CD4-positive, alpha-beta T cell treated with Interleukin-6 at 100 ng/mL for 8 hours (primary cell): ENCODE measurements at regions not wholly inside any gene's neighbourhood (a gene's known extent, or its start where the extent isn't known, plus 50 kb on each side); places are given as distances from the start of the nearest gene placed in this dataset.
"Not testable (repeated sequence)": the region's sequence is repeated elsewhere in the genome, so short reads cannot be mapped to it uniquely, and the experiment has no call there.

ENCODE experiments used
- DNase-seq: peaks from one replicate; pipeline ENCODE4 v3.0.0-alpha.2; 2020; ENCODE audit warnings: mixed read lengths, low spot score

- no peak for DNase-seq
These were observed 338.7 kb upstream of the TNRC6C start for GRCh38 chr17:77619851-77620250.

GRCh38 chr17:77620282-77620681, 338.2 kb upstream of the TNRC6C start:
- no peak for DNase-seq

DNA sequence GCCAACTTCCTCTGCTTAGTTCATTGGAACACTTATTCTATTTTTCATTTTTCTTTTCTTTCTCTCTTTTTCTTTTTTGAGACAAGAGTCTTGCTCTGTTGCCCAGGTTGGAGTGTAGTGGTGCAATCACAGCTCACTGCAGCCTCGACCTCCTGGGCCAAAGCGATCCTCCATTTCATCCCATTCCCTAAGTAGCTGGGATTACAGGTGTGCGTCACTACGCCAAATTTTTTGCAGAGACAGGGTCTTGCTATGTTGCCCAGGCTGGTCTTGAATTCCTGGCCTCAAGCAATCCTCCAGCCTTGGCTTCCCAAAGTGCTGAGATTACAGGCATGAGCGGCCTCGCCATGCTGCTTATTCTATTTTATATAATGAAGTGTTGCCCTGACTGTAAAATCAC, 336.4 kb upstream of the TNRC6C start:
- DNase-seq: not testable (repeated sequence)

DNA sequence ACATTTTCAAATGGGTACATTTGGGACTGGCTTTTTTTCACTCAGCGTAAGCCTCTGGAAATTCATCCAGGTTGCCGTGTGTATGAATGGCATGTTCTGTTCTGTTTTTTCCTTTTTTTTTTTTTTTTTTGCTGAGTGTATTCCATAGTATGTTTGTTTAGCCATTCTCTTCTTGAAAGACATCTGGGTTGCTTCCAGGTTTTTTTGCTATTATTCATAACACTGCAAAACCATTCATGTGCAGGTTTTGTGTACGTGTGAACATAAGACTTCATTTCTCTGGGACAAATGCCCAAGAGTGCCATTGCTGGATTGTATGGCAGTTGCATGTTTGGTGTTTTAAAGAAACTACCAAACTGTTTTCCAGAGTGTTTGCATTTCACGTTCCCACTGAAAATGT, 335.9 kb upstream of the TNRC6C start:
- DNase-seq: no peak

GRCh38 chr17:77623321-77623720, 335.2 kb upstream of the TNRC6C start:
- DNase-seq: not testable (repeated sequence)

- DNase-seq: no peak
These were observed 330.5 kb upstream of the TNRC6C start for GRCh38 chr17:77628035-77628434.

DNA sequence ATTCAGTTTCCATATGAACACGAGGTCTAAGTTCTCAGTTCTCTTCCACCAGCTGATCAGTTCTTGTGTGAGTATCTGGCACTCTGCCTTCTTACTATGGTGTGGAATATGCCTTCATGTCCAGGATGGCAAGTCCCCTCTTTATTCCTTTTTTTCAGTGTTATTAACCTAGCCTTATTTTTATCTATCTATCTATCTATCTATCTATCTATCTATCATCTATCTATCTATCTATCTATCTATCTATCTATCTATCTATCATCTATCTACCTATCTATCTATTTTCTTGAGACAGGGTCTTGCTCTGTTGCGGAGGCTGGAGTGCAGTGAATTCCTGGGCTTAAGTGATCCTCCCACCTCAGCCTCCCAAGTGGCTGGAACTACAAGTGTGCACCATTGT, 329.2 kb upstream of the TNRC6C start:
- DNase-seq: not testable (repeated sequence)

DNA sequence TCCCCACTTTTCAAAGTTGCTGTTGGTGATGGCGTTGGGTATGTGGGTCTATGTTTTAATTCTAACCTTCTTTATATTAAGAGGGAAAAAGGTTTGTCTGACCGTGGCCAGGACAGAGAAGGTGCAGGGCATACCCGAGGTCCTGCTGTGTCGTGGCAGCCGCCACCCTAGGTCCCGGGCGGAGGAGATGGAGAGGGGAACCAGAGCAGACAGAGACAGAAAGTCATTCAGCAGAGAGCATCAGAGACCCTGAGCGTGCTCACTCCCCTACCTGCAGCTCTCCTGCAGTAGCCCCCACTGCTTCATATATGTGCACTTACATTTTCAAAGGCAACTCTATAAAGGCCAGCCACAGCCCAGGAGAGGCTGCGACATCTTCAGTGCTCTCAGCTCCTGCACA, 327.2 kb upstream of the TNRC6C start:
- DNase-seq: no peak

GRCh38 chr17:77632619-77633018, 325.9 kb upstream of the TNRC6C start:
- DNase-seq: no peak

DNA sequence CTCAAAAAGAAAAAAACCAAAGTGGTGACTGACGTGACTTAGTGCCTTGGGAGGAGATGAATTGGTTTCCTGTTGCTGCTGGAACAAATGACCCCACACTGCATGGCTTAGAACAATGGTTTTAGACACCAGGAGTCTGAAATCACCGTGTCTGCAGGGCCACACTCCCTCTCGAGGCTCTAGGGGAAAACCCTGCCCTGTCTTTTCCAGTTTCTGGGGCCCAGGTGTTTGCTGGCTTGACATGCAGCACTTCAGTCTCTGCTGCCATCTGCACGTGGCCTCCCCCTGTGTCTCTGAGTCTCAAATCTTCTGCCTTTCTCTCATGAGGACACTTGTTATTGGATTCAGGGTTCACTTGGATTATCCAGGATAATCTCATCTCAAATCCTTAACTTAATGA, 323.8 kb upstream of the TNRC6C start:
- no peak for DNase-seq

- DNase-seq: no peak
These were observed 323.3 kb upstream of the TNRC6C start for GRCh38 chr17:77635176-77635575.

DNA sequence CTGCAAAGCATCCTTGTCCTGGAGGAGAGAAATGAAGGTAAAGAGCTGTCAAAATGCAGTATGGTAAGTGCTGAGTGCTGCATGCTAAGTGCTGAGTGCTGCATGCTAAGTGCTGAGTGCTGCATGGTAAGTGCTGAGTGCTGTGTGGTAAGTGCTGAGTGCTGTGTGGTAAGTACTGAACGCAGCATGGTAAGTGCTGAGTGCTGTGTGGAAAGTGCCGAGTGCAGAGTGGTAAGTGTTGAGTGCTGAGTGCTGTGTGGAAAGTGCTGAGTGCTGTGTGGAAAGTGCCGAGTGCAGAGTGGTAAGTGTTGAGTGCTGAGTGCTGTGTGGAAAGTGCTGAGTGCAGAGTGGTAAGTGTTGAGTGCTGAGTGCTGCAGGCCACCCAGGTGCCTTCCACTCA, 322.7 kb upstream of the TNRC6C start:
- not testable (repeated sequence) for DNase-seq

DNA sequence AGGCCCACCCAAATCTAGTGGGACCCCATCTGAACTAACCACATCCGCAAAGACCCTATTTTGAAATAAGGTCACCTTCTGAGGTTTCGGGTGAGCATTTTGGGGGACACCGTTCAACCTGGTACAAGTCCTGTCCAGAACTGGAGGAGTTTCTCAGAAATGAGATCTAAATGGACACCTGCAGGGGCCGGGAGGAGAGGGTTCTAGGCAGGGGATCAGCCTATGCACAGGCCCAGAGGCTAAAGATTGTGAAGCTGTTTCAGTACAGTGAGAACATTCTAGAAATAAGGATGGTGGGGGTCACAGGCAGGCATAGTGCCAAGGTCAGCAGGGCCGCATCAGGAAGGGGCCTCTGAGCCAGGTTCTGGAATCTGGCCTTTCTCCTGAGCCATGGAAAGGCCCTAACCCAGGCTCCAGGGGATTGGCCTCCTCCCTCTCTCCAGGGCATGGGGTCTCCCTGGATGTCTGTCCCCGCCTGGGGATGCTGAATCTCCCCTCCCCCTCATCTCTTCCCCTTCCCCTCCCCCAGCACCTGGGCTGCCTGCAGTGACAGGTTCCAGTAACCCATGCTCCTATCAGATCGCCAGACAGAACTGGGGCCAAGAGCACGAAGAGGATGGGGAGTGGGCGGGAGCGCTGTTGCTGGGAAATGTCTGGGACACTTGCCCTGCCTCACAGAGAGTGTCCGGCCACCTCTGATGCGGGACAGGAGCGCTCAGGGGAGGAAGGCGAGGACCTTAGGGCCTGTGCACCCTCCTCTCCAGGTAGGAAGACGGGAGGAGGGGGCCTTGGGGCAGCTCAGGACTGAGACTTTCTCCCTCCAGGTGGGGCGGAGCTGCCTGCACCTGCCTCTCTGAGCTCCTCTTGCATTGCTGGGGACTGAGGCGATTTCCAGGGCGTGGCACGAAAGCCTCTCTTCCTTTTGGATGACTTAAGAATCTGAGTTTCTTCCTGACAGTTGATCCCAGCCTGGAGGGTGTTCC, 321.4 kb upstream of the TNRC6C start:
- DNase-seq: no peak

GRCh38 chr17:77637818-77638575, 320.5 kb upstream of the TNRC6C start:
- DNase-seq: no peak

DNA sequence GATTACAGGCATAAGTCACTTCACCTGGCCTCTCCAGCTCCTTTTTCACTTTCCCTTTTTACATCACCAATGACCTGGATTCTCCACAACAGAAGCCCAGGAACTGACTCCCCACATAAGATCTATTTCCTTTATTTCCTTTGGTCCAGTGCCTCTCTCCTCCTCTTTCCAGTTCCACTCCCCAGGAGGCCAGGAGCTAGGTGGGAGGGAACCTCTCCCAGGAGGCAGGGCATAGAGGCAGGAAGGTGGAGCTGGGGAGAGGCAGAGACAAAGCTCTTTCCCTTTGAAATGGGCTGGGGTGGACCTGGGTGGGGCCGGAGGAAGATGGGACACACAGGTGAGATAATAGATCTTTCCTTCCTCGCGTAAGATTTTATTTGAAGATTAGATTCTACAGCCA, 318.3 kb upstream of the TNRC6C start:
- no peak for DNase-seq

GRCh38 chr17:77640916-77641605, 317.4 kb upstream of the TNRC6C start:
- no peak for DNase-seq

GRCh38 chr17:77641718-77642117, 316.8 kb upstream of the TNRC6C start:
- DNase-seq: no peak

- no peak for DNase-seq
These were observed 314.1 kb upstream of the TNRC6C start for GRCh38 chr17:77644181-77645071.

- DNase-seq: peak; percentile 44
These were observed 313.1 kb upstream of the TNRC6C start for GRCh38 chr17:77645072-77646045.

DNA sequence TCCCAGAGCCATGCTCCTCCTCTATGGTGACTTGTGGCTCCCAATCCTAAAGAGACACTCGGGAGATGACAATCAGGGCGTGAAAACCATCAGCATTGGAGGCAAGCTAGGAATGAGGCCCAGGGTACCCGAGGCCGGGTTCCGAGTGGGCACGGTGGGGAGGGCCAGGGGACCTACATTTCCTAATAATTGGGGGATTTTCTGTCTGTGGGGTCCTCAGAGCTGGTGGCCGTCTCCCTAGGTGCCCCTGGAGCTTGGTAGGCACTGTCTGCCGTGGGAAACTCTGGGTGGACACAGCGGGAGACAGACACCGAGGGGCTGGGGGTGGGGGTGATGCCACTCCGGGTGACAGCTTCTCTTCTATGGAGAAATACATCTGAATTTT, 312.5 kb upstream of the TNRC6C start:
- DNase-seq: no peak
